WTC11 (cell line): ENCODE measurements at regions not wholly inside any gene's neighbourhood (a gene's known extent, or its start where the extent isn't known, plus 50 kb on each side); places are given as distances from the start of the nearest gene placed in this dataset.
"Not testable (repeated sequence)": the region's sequence is repeated elsewhere in the genome, so short reads cannot be mapped to it uniquely, and the experiment has no call there.

Experiments
- ATAC-seq: fragments of 200-7000 bp; cut with Tn5 transposase; 2 replicates; pipeline ENCODE4 v1.10.0; 2021; ENCODE audit warnings: mild to moderate bottlenecking, moderate library complexity
- CTCF ChIA-PET: fragments of 300-600 bp; sonication (Branson Sonifier 250); formaldehyde crosslinking; loops from one replicate; lab custom pipeline; 2021; ENCODE audit warnings: antibody characterized with exemption; lab: Charles Lee
- POLR2A ChIA-PET: fragments of 350-600 bp; sonication (Branson Sonifier 250); formaldehyde crosslinking; loops from one replicate; lab custom pipeline; 2021; ENCODE audit warnings: antibody characterized with exemption; lab: Charles Lee
- DNase-seq: peaks from one replicate; pipeline ENCODE4 v3.0.0; 2021; ENCODE audit warnings: low spot score
- H3K27ac Mint-ChIP-seq: 2 replicates; pipeline ENCODE4 v1.8.0; 2021; ENCODE audit warnings: mixed read lengths
- H3K27me3 Mint-ChIP-seq: 2 replicates; pipeline ENCODE4 v1.8.0; 2021; ENCODE audit warnings: low read depth, mild to moderate bottlenecking, moderate library complexity, mixed read lengths
- H3K36me3 Mint-ChIP-seq: 2 replicates; pipeline ENCODE4 v1.8.0; 2021; ENCODE audit warnings: mixed read lengths
- H3K4me1 Mint-ChIP-seq: 2 replicates; pipeline ENCODE4 v1.8.0; 2022; ENCODE audit warnings: mixed read lengths
- H3K4me3 Mint-ChIP-seq: 2 replicates; pipeline ENCODE4 v1.8.0; 2021; ENCODE audit warnings: mild to moderate bottlenecking, moderate library complexity, mixed read lengths
- H3K9me3 Mint-ChIP-seq: 2 replicates; pipeline ENCODE4 v1.8.0; 2021; ENCODE audit warnings: mixed read lengths

GRCh38 chr13:18618442-18618841, 563.2 kb downstream of the TUBA3C start:
- Mint-ChIP-seq H3K36me3 (peaks cover 15% of the 10 kb centered on the region), H3K9me3 (peaks cover 10% of the 10 kb centered on the region)
- ATAC-seq, DNase-seq, CTCF ChIA-PET, H3K4me3 Mint-ChIP-seq, H3K4me1 Mint-ChIP-seq, POLR2A ChIA-PET, H3K27ac Mint-ChIP-seq, H3K27me3 Mint-ChIP-seq: not testable (repeated sequence)

DNA sequence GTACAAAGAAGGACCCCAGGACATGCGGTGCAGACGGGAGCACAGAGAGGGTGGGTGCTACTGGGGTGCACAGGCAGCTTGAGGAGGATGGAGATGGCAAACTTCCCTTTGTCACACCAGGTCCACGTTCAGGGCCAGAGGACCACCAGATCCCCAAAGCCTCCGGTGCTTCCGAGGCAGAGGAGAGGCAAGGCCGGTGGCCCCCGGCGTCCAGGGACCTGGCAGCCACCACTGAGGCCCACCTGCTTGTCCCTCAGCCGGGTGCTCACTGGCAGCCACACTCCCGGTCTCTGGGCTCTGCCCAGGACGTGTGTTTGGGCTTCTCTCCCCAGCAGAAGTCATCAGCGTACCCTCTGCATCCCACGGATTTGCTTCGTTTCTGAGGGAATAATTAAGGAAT, 571.1 kb downstream of the TUBA3C start:
- DNase-seq, H3K27me3 Mint-ChIP-seq, ATAC-seq, H3K4me3 Mint-ChIP-seq, POLR2A ChIA-PET, H3K4me1 Mint-ChIP-seq, H3K27ac Mint-ChIP-seq, CTCF ChIA-PET: not testable (repeated sequence)
- Mint-ChIP-seq H3K36me3 (peaks cover 24% of the 10 kb centered on the region), H3K9me3 (peaks cover 14% of the 10 kb centered on the region)

GRCh38 chr13:18609371-18609770, 572.3 kb downstream of the TUBA3C start:
- DNase-seq, H3K27me3 Mint-ChIP-seq, POLR2A ChIA-PET, H3K4me1 Mint-ChIP-seq, H3K4me3 Mint-ChIP-seq, H3K27ac Mint-ChIP-seq, CTCF ChIA-PET, ATAC-seq: not testable (repeated sequence)
- Mint-ChIP-seq H3K36me3 (peaks cover 23% of the 10 kb centered on the region), H3K9me3 (peaks cover 14% of the 10 kb centered on the region)

GRCh38 chr13:18608851-18609250, 572.8 kb downstream of the TUBA3C start:
- DNase-seq, H3K4me1 Mint-ChIP-seq, POLR2A ChIA-PET, H3K4me3 Mint-ChIP-seq, H3K27me3 Mint-ChIP-seq, ATAC-seq, CTCF ChIA-PET, H3K27ac Mint-ChIP-seq: not testable (repeated sequence)
- Mint-ChIP-seq H3K36me3 (peaks cover 23% of the 10 kb centered on the region), H3K9me3 (peaks cover 14% of the 10 kb centered on the region)

GRCh38 chr13:18600366-18600765, 581.3 kb downstream of the TUBA3C start:
- H3K27ac Mint-ChIP-seq, CTCF ChIA-PET, H3K4me1 Mint-ChIP-seq, DNase-seq, H3K27me3 Mint-ChIP-seq, H3K4me3 Mint-ChIP-seq, POLR2A ChIA-PET, ATAC-seq: not testable (repeated sequence)
- H3K36me3 Mint-ChIP-seq: peaks cover 14% of the 10 kb centered on the region
- H3K9me3 Mint-ChIP-seq: peaks cover 16% of the 10 kb centered on the region; the same call in 1 of the 2 replicates

GRCh38 chr13:18599791-18600211, 581.8 kb downstream of the TUBA3C start:
- H3K4me1 Mint-ChIP-seq, DNase-seq, POLR2A ChIA-PET: not testable (repeated sequence)

DNA sequence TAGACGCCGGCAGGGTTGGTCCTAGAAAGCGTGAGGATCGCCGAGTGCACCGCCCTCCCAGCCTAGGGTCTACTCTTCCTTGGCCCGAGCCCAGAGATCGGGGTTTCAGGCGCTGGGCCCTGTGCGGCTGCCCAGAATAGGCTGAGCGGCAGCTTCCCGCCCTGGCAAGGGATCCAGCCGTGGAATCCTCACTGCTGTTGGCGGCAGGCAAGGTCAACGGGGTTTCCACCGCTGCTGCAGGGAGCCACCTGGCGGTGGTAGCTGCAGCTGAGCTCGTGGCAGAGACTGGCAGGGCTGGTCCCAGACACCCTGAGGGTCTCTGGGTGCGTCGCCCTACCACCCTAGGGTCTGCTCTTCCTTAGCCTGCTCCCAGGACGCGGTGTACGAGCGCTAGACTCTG, 583.1 kb downstream of the TUBA3C start:
- H3K4me3 Mint-ChIP-seq, ATAC-seq, DNase-seq, POLR2A ChIA-PET, H3K27me3 Mint-ChIP-seq, H3K4me1 Mint-ChIP-seq, CTCF ChIA-PET, H3K27ac Mint-ChIP-seq: not testable (repeated sequence)
- Mint-ChIP-seq H3K36me3 (peaks cover 27% of the 10 kb centered on the region), H3K9me3 (peaks cover 28% of the 10 kb centered on the region)

More at GRCh38 chr13:18599791-18600211, 581.8 kb downstream of the TUBA3C start:
- CTCF ChIA-PET, H3K4me3 Mint-ChIP-seq, H3K27ac Mint-ChIP-seq, ATAC-seq, H3K27me3 Mint-ChIP-seq: not testable (repeated sequence)
- Mint-ChIP-seq H3K9me3 (peaks cover 17% of the 10 kb centered on the region), H3K36me3 (peaks cover 16% of the 10 kb centered on the region)

- CTCF ChIA-PET: not testable (repeated sequence)
- peaks cover 26% of the 10 kb centered on the region for H3K9me3 Mint-ChIP-seq
These were observed 583.7 kb downstream of the TUBA3C start for GRCh38 chr13:18597940-18598339.

GRCh38 chr13:18577103-18577502, 604.5 kb downstream of the TUBA3C start:
- POLR2A ChIA-PET, DNase-seq, H3K4me3 Mint-ChIP-seq, H3K36me3 Mint-ChIP-seq, H3K4me1 Mint-ChIP-seq, H3K9me3 Mint-ChIP-seq, CTCF ChIA-PET, H3K27me3 Mint-ChIP-seq, ATAC-seq, H3K27ac Mint-ChIP-seq: not testable (repeated sequence)

More at GRCh38 chr13:18597940-18598339, 583.7 kb downstream of the TUBA3C start:
- POLR2A ChIA-PET, H3K27me3 Mint-ChIP-seq, ATAC-seq, DNase-seq, H3K27ac Mint-ChIP-seq, H3K4me3 Mint-ChIP-seq, H3K4me1 Mint-ChIP-seq: not testable (repeated sequence)
- H3K36me3 Mint-ChIP-seq: peaks cover 27% of the 10 kb centered on the region

GRCh38 chr13:18567890-18568289, 613.7 kb downstream of the TUBA3C start:
- ATAC-seq, H3K4me3 Mint-ChIP-seq, DNase-seq, H3K27me3 Mint-ChIP-seq, CTCF ChIA-PET, H3K27ac Mint-ChIP-seq, H3K9me3 Mint-ChIP-seq, H3K4me1 Mint-ChIP-seq, POLR2A ChIA-PET, H3K36me3 Mint-ChIP-seq: not testable (repeated sequence)
